GM12878 (cell line): ENCODE measurements at regions not wholly inside any gene's neighbourhood (a gene's known extent, or its start where the extent isn't known, plus 50 kb on each side); places are given as distances from the start of the nearest gene placed in this dataset.
"Not testable (repeated sequence)": the region's sequence is repeated elsewhere in the genome, so short reads cannot be mapped to it uniquely, and the experiment has no call there.

Experiments used
- CBX3 ChIP-seq: fragments of 200-600 bp; sonication (generic); IDR thresholded peaks from 2 replicates; pipeline ENCODE4 v1.6.1; 2016; ENCODE audit warnings: low read depth, borderline replicate concordance
- CHD2 ChIP-seq: IDR thresholded peaks from 2 replicates; pipeline ENCODE4 v1.6.1; 2011; ENCODE audit warnings: low read depth, low read length, improper control_type of control experiment, borderline replicate concordance
- CTCF ChIP-seq, 3 experiments: IDR thresholded peaks in 2 of 3; conservative IDR thresholded peaks in 1 of 3; 2 replicates each; pipeline ENCODE4 v1.5.1; 2011; ENCODE audit warnings: low read depth in 3 of 3, low read length in 3 of 3, mild to moderate bottlenecking in 3 of 3, control low read depth in 2 of 3, moderate library complexity in 2 of 3, inconsistent platforms in 1 of 3, mixed read lengths in 1 of 3; ENCODE audit not compliant: control insufficient read depth in 2 of 3, insufficient read depth in 1 of 3; ENCODE audit errors: extremely low read depth in 1 of 3
- EZH2 ChIP-seq: IDR thresholded peaks from 2 replicates; pipeline ENCODE4 v1.6.1; 2012; ENCODE audit warnings: low read depth, mild to moderate bottlenecking, control low read depth, inconsistent platforms, low read length, borderline replicate concordance; ENCODE audit not compliant: control insufficient read depth
- FOS ChIP-seq: IDR thresholded peaks from 3 replicates; pipeline ENCODE4 v1.6.1; 2011; ENCODE audit warnings: borderline replicate concordance; ENCODE audit not compliant: insufficient read length; ENCODE audit errors: extremely low read depth
- PBX3 ChIP-seq: IDR thresholded peaks from 2 replicates; pipeline ENCODE4 v1.6.1; 2011; ENCODE audit warnings: mild to moderate bottlenecking, low read depth, low read length, moderate library complexity; ENCODE audit not compliant: insufficient replicate concordance
- POLR2A ChIP-seq: IDR thresholded peaks from 2 replicates; pipeline ENCODE4 v1.6.1; 2011; ENCODE audit warnings: low read depth, mild to moderate bottlenecking, low read length
- RCOR1 ChIP-seq: conservative IDR thresholded peaks from 2 replicates; pipeline ENCODE4 v1.6.1; 2012; ENCODE audit warnings: low read depth, low read length, improper control_type of control experiment
- REST ChIP-seq: IDR thresholded peaks from 2 replicates; pipeline ENCODE4 v1.6.1; 2012; ENCODE audit warnings: mild to moderate bottlenecking, low read depth, low read length
- SIX5 ChIP-seq: IDR thresholded peaks from 2 replicates; pipeline ENCODE4 v1.6.1; 2011; ENCODE audit warnings: mild to moderate bottlenecking, low read depth, low read length, moderate library complexity; ENCODE audit not compliant: severe bottlenecking
- USF2 ChIP-seq: IDR thresholded peaks from 2 replicates; pipeline ENCODE4 v1.6.1; 2011; ENCODE audit warnings: low read depth, low read length, improper control_type of control experiment, borderline replicate concordance
- ZNF622 ChIP-seq: fragments of 450-650 bp; IDR thresholded peaks from 2 replicates; pipeline ENCODE4 v1.6.1; 2017; ENCODE audit warnings: mild to moderate bottlenecking, inconsistent platforms

GRCh38 chr12:115366277-115366676 is 682.3 kb upstream of the TBX3 start:
- TF ChIP-seq CTCF (IDR thresholded peaks at IDR 0.05 in 2 of 3, conservative IDR thresholded peaks at IDR 0.05 in 1 of 3; ENCODE audit: control insufficient read depth in 2 of 3, extremely low read depth in 1 of 3, insufficient read depth in 1 of 3, low read depth in 3 of 3, low read length in 3 of 3); FOS; REST; POLR2A; PBX3; EZH2; ZNF622; CHD2; CBX3; SIX5; RCOR1; USF2: not testable (repeated sequence)
